ENCODE measurements at regions not wholly inside any gene's neighbourhood (a gene's known extent, or its start where the extent isn't known, plus 50 kb on each side); places are given as distances from the start of the nearest gene placed in this dataset.
"Not testable (repeated sequence)": the region's sequence is repeated elsewhere in the genome, so short reads cannot be mapped to it uniquely, and the experiment has no call there.

DNA sequence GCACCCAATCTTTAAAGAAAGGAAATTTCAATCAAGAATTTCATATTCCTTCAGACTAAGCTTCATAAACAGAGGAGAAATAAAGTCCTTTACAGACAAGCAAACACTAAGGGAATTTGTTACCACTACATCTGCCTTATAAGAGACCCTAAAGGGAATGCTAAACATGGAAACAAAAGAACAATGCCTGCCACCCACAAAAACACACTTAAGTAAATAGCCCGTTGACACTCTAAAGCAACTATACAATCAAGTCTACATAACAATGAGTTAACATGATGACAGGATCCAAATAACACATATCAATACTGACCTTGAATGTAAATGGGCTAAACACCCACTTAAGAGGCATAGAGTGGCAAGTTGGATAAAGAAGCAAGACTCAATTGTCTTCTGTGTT, 1056.9 kb upstream of the ATXN8OS start:
- DNase-seq, result no peak
- H3K4me3 Mint-ChIP-seq, result no peak overlapping the region
- H3K4me1 Mint-ChIP-seq, result no peaks in the 10 kb centered on the region
- no peak overlapping the region for H3K27ac Mint-ChIP-seq
- no peaks in the 10 kb centered on the region for H3K36me3 Mint-ChIP-seq
- peaks cover 19% of the 10 kb centered on the region for H3K9me3 Mint-ChIP-seq
- no peaks in the 10 kb centered on the region for H3K27me3 Mint-ChIP-seq

- Mint-ChIP-seq H3K27ac (no peak overlapping the region), H3K27me3 (no peaks in the 10 kb centered on the region), H3K36me3 (peaks cover 2% of the 10 kb centered on the region), H3K4me1 (no peaks in the 10 kb centered on the region), H3K4me3 (no peak overlapping the region), H3K9me3 (peaks cover 14% of the 10 kb centered on the region)
- no peak for DNase-seq
These were observed 1063.0 kb upstream of the ATXN8OS start for GRCh38 chr13:69044629-69045028.

GRCh38 chr13:69040898-69041297, 1066.7 kb upstream of the ATXN8OS start:
- peaks cover 2% of the 10 kb centered on the region for H3K36me3 Mint-ChIP-seq
- H3K27me3 Mint-ChIP-seq, result no peaks in the 10 kb centered on the region
- DNase-seq, result no peak
- H3K4me1 Mint-ChIP-seq, result no peaks in the 10 kb centered on the region
- no peak overlapping the region for H3K27ac Mint-ChIP-seq
- H3K9me3 Mint-ChIP-seq, result peaks cover 14% of the 10 kb centered on the region
- H3K4me3 Mint-ChIP-seq, result no peak overlapping the region

GRCh38 chr13:69035771-69036170, 1071.9 kb upstream of the ATXN8OS start:
- Mint-ChIP-seq H3K4me3 (no peak overlapping the region), H3K9me3 (peaks cover 4% of the 10 kb centered on the region), H3K27ac (no peak overlapping the region), H3K4me1 (no peaks in the 10 kb centered on the region), H3K27me3 (no peaks in the 10 kb centered on the region), H3K36me3 (no peaks in the 10 kb centered on the region)
- no peak for DNase-seq

DNA sequence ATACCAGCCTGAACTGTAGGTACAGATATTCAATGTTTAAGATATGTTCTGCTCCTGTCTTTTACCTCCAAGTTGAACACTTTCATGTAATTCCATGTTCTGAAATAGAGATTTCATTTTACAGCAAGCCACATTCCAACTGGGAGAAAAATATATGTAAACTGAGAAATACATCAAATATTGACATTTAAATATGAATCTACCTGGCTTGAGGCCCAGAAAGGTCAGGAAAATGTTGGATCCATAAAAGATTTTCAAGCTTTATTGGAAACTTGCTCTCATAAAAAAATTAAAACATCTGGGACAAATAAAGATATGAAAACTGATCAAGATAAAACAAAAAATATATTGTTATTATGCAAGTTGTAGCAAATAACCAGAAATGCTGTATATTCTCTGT, 1078.7 kb upstream of the ATXN8OS start:
- no peak overlapping the region for H3K27ac Mint-ChIP-seq
- H3K4me1 Mint-ChIP-seq, result no peaks in the 10 kb centered on the region
- H3K36me3 Mint-ChIP-seq, result no peaks in the 10 kb centered on the region
- no peaks in the 10 kb centered on the region for H3K27me3 Mint-ChIP-seq
- H3K9me3 Mint-ChIP-seq, result no peaks in the 10 kb centered on the region
- H3K4me3 Mint-ChIP-seq, result no peak overlapping the region
- no peak for DNase-seq

GRCh38 chr13:69020120-69020519, 1087.5 kb upstream of the ATXN8OS start:
- Mint-ChIP-seq H3K9me3 (peaks cover 7% of the 10 kb centered on the region), H3K36me3 (no peaks in the 10 kb centered on the region), H3K27ac (no peak overlapping the region), H3K4me3 (no peak overlapping the region), H3K4me1 (no peaks in the 10 kb centered on the region), H3K27me3 (no peaks in the 10 kb centered on the region)
- DNase-seq, result no peak

GRCh38 chr13:69018173-69018572, 1089.5 kb upstream of the ATXN8OS start:
- not testable (repeated sequence) for H3K36me3 Mint-ChIP-seq, H3K4me1 Mint-ChIP-seq, H3K9me3 Mint-ChIP-seq, H3K4me3 Mint-ChIP-seq, DNase-seq, H3K27ac Mint-ChIP-seq, H3K27me3 Mint-ChIP-seq

GRCh38 chr13:69010789-69011188, 1096.8 kb upstream of the ATXN8OS start:
- H3K4me1 Mint-ChIP-seq, result no peaks in the 10 kb centered on the region
- DNase-seq, result no peak
- H3K36me3 Mint-ChIP-seq, result no peaks in the 10 kb centered on the region
- H3K4me3 Mint-ChIP-seq, result no peak overlapping the region
- no peak overlapping the region for H3K27ac Mint-ChIP-seq
- H3K9me3 Mint-ChIP-seq, result peaks cover 12% of the 10 kb centered on the region
- no peaks in the 10 kb centered on the region for H3K27me3 Mint-ChIP-seq

- Mint-ChIP-seq H3K4me3 (no peak overlapping the region), H3K4me1 (no peaks in the 10 kb centered on the region), H3K27me3 (no peaks in the 10 kb centered on the region), H3K36me3 (no peaks in the 10 kb centered on the region), H3K9me3 (peaks cover 17% of the 10 kb centered on the region), H3K27ac (no peak overlapping the region)
- no peak for DNase-seq
These were observed 1099.1 kb upstream of the ATXN8OS start for GRCh38 chr13:69008499-69008898.

- Mint-ChIP-seq H3K4me1 (no peaks in the 10 kb centered on the region), H3K36me3 (no peaks in the 10 kb centered on the region), H3K27me3 (no peaks in the 10 kb centered on the region), H3K4me3 (no peak overlapping the region), H3K27ac (no peak overlapping the region), H3K9me3 (peaks cover 20% of the 10 kb centered on the region)
- no peak for DNase-seq
These were observed 1109.6 kb upstream of the ATXN8OS start for GRCh38 chr13:68998056-68998455.

GRCh38 chr13:68996668-68997025, 1111.0 kb upstream of the ATXN8OS start:
- Mint-ChIP-seq H3K9me3 (peaks cover 13% of the 10 kb centered on the region), H3K27ac (no peak overlapping the region), H3K36me3 (no peaks in the 10 kb centered on the region), H3K4me3 (no peak overlapping the region), H3K27me3 (no peaks in the 10 kb centered on the region), H3K4me1 (no peaks in the 10 kb centered on the region)
- no peak for DNase-seq

DNA sequence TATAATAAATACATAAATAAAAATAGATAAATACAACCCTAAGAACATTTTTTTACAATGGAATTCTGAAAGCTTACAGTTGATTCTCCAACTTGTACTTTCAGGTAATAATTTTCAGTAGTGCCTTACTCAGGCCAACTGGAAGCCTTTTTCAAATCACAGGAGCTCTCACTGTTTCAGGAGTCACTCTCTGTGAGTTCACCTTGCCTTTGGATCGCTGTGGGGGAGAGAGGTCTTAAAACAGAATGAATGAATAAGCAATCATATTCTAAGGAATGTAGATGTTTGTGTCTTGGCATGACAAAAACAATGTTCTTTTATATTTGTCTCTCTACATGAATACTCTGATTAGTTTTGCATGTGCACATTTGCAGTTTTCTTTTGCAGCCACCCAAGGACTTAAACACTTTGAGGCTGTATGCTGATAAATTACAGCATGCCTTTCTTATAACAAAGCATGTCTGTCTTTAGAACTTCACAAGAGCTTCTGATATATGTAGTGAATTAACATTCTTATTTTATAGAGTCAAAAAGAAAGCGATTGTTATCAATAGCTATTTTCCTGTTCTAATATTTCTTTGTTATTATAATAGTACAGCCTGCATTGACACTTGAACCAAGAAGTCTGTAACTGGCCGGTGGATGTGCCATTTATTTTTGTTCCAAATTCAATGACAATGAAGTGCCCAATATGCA, 1111.5 kb upstream of the ATXN8OS start:
- H3K27ac Mint-ChIP-seq, result no peak overlapping the region

DNA sequence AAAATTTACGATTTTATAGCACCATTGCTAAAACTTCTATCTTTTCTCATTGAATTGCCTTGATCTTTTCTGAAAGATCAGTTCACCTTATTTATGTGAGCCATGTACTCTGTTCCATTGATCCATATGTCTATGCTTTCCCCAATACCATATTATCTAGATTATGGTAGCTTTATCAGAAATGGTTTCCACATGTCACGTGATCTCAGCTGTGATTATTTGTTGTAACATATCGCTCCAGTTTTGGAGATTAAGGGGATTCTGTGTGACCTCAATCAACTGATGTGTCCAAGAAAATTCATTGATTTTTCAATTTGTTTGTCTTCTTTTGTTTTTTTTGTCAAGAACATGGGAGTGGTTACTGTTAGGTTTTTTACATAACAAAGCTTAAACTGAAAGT, 1114.5 kb upstream of the ATXN8OS start:
- no peak for DNase-seq
- H3K36me3 Mint-ChIP-seq, result no peaks in the 10 kb centered on the region
- no peak overlapping the region for H3K4me3 Mint-ChIP-seq
- H3K9me3 Mint-ChIP-seq, result peaks cover 3% of the 10 kb centered on the region
- no peaks in the 10 kb centered on the region for H3K27me3 Mint-ChIP-seq
- no peak overlapping the region for H3K27ac Mint-ChIP-seq
- H3K4me1 Mint-ChIP-seq, result no peaks in the 10 kb centered on the region

More for the DNA sequence above, 1111.5 kb upstream of the ATXN8OS start:
- no peaks in the 10 kb centered on the region for H3K27me3 Mint-ChIP-seq
- no peak for DNase-seq
- H3K9me3 Mint-ChIP-seq, result peaks cover 9% of the 10 kb centered on the region
- H3K4me1 Mint-ChIP-seq, result no peaks in the 10 kb centered on the region
- H3K36me3 Mint-ChIP-seq, result no peaks in the 10 kb centered on the region
- H3K4me3 Mint-ChIP-seq, result no peak overlapping the region

GRCh38 chr13:68988176-68988575, 1119.5 kb upstream of the ATXN8OS start:
- Mint-ChIP-seq H3K27me3 (no peaks in the 10 kb centered on the region), H3K36me3 (no peaks in the 10 kb centered on the region), H3K4me1 (no peaks in the 10 kb centered on the region)

DNA sequence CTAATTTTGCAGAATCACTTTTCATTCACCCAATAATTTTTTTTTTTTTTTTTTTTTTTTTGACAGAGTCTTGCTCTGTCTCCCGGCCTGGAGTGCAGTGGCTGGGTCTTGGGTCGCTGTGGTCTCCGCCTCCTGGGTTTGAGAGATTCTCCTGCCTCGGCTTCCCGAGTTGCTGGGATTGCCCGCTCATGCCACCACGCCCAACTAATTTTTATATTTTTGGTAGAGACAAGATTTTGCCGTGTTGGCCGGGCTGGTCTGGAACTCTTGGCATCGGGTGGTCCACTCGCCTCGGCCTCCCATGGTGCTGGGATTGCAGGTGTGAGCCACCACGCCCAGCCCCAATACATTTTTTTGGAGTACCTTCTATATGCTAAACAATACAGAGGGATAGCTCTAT, 1120.0 kb upstream of the ATXN8OS start:
- H3K27me3 Mint-ChIP-seq, result no peaks in the 10 kb centered on the region

More at GRCh38 chr13:68988176-68988575, 1119.5 kb upstream of the ATXN8OS start:
- peaks cover 12% of the 10 kb centered on the region for H3K9me3 Mint-ChIP-seq
- H3K4me3 Mint-ChIP-seq, result no peak overlapping the region
- no peak for DNase-seq
- H3K27ac Mint-ChIP-seq, result no peak overlapping the region

GRCh38 chr13:68984688-68985319, 1122.8 kb upstream of the ATXN8OS start:
- Mint-ChIP-seq H3K36me3 (no peaks in the 10 kb centered on the region), H3K4me3 (no peak overlapping the region), H3K27ac (no peak overlapping the region), H3K4me1 (no peaks in the 10 kb centered on the region), H3K9me3 (peaks cover 14% of the 10 kb centered on the region), H3K27me3 (no peaks in the 10 kb centered on the region)
- DNase-seq, result no peak

More for the DNA sequence above, 1120.0 kb upstream of the ATXN8OS start:
- H3K4me1 Mint-ChIP-seq, result no peaks in the 10 kb centered on the region
- no peak overlapping the region for H3K4me3 Mint-ChIP-seq
- peaks cover 12% of the 10 kb centered on the region for H3K9me3 Mint-ChIP-seq
- H3K36me3 Mint-ChIP-seq, result no peaks in the 10 kb centered on the region
- DNase-seq, result no peak
- no peak overlapping the region for H3K27ac Mint-ChIP-seq

All from activated naive CD8-positive, alpha-beta T cell treated with anti-CD3 and anti-CD28 coated beads for 36 hours (primary cell).